Breast epithelium (tissue), 3 donors: ENCODE measurements at regions not wholly inside any gene's neighbourhood (a gene's known extent, or its start where the extent isn't known, plus 50 kb on each side); places are given as distances from the start of the nearest gene placed in this dataset.

Experiments used
- CTCF ChIP-seq, 3 donors: fragments of 450-650 bp; IDR thresholded peaks; one replicate each; pipeline ENCODE4 v1.5.1; 2016 to 2017; ENCODE audit warnings: antibody characterized with exemption in 3 of 3, mild to moderate bottlenecking in 3 of 3, moderate library complexity in 3 of 3
- POLR2A ChIP-seq: fragments of 450-650 bp; IDR thresholded peaks from one replicate; pipeline ENCODE4 v1.6.1; 2016; ENCODE audit warnings: antibody characterized with exemption, mild to moderate bottlenecking, moderate library complexity

- TF ChIP-seq POLR2A (no peak), CTCF (IDR thresholded peaks at IDR 0.05) (no peak)
These were observed 168.5 kb downstream of the SPP2 start for GRCh38 chr2:234219046-234219310.
